ENCODE measurements at regions not wholly inside any gene's neighbourhood (a gene's known extent, or its start where the extent isn't known, plus 50 kb on each side); places are given as distances from the start of the nearest gene placed in this dataset.

GRCh38 chr10:109022417-109023049, 900.8 kb downstream of the XPNPEP1 start:
- TF ChIP-seq CTCF (IDR thresholded peaks at IDR 0.05), result no peak
- no peak for TF ChIP-seq POLR2A (IDR thresholded peaks at IDR 0.05; ENCODE audit: low read depth)
- TF ChIP-seq POLR2AphosphoS5 (IDR thresholded peaks at IDR 0.05), result no peak
- no peak for TF ChIP-seq EP300 (IDR thresholded peaks at IDR 0.05)
